ENCODE measurements at regions not wholly inside any gene's neighbourhood (a gene's known extent, or its start where the extent isn't known, plus 50 kb on each side); places are given as distances from the start of the nearest gene placed in this dataset.

- Mint-ChIP-seq H3K27me3 (ENCODE audit: insufficient read depth, low read depth, poor library complexity) (no peaks in the 10 kb centered on the region), H3K4me3 (no peak overlapping the region), H3K4me1 (no peaks in the 10 kb centered on the region), H3K9me3 (peaks cover 3% of the 10 kb centered on the region; the same call in 1 of the 3 replicates), H3K27ac (no peak overlapping the region), H3K36me3 (ENCODE audit: low read depth) (no peaks in the 10 kb centered on the region)
- Histone ChIP-seq H4K20me1 (replicated peaks; ENCODE audit: insufficient read depth) (no peaks in the 10 kb centered on the region), H3K36me3 (ENCODE audit: insufficient read depth) (no peaks in the 10 kb centered on the region), H3K4me3 (no peak overlapping the region), H3K27ac (ENCODE audit: low read depth) (no peak overlapping the region), H3K79me2 (replicated peaks; ENCODE audit: insufficient read depth) (no peaks in the 10 kb centered on the region), H3F3A (replicated peaks; ENCODE audit: low read depth) (no peaks in the 10 kb centered on the region), H3K27me3 (ENCODE audit: insufficient read depth) (no peaks in the 10 kb centered on the region), H2AFZ (no peak overlapping the region), H3K4me1 (ENCODE audit: insufficient read depth) (no peaks in the 10 kb centered on the region), H3K4me2 (no peak overlapping the region), H3K9me2 (ENCODE audit: insufficient read depth) (peaks cover 2% of the 10 kb centered on the region; the same call in 1 of the 2 replicates)
- TF ChIP-seq EZH2phosphoT487 (IDR thresholded peaks at IDR 0.05; ENCODE audit: unreplicated experiment) (no peak), CTCF (conservative IDR thresholded peaks at IDR 0.05; ENCODE audit: low read depth in 2 of 2) (no peak), ETS1 (IDR thresholded peaks at IDR 0.05) (no peak), EZH2 (IDR thresholded peaks at IDR 0.05; ENCODE audit: low read depth, unreplicated experiment) (no peak), JUNB (IDR thresholded peaks at IDR 0.05; ENCODE audit: unreplicated experiment) (no peak), ZNF331 (CRISPR knock-in tag; IDR thresholded peaks at IDR 0.05; ENCODE audit: low read depth) (no peak), NANOG (IDR thresholded peaks at IDR 0.05; ENCODE audit: borderline replicate concordance) (no peak), STAT1 (IDR thresholded peaks at IDR 0.05; ENCODE audit: unreplicated experiment) (no peak), POLR2AphosphoS5 (IDR thresholded peaks at IDR 0.05; ENCODE audit: low read depth) (no peak), CREB1 (CRISPR knock-in tag; IDR thresholded peaks at IDR 0.05; ENCODE audit: low read depth) (no peak), ZNF114 (CRISPR knock-in tag; IDR thresholded peaks at IDR 0.05) (no peak), ZNF462 (CRISPR knock-in tag; IDR thresholded peaks at IDR 0.05) (no peak)
- TF ChIP-seq, protein P1, sequence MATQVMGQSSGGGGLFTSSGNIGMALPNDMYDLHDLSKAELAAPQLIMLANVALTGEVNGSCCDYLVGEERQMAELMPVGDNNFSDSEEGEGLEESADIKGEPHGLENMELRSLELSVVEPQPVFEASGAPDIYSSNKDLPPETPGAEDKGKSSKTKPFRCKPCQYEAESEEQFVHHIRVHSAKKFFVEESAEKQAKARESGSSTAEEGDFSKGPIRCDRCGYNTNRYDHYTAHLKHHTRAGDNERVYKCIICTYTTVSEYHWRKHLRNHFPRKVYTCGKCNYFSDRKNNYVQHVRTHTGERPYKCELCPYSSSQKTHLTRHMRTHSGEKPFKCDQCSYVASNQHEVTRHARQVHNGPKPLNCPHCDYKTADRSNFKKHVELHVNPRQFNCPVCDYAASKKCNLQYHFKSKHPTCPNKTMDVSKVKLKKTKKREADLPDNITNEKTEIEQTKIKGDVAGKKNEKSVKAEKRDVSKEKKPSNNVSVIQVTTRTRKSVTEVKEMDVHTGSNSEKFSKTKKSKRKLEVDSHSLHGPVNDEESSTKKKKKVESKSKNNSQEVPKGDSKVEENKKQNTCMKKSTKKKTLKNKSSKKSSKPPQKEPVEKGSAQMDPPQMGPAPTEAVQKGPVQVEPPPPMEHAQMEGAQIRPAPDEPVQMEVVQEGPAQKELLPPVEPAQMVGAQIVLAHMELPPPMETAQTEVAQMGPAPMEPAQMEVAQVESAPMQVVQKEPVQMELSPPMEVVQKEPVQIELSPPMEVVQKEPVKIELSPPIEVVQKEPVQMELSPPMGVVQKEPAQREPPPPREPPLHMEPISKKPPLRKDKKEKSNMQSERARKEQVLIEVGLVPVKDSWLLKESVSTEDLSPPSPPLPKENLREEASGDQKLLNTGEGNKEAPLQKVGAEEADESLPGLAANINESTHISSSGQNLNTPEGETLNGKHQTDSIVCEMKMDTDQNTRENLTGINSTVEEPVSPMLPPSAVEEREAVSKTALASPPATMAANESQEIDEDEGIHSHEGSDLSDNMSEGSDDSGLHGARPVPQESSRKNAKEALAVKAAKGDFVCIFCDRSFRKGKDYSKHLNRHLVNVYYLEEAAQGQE (IDR thresholded peaks at IDR 0.05; ENCODE audit: unreplicated experiment) = no peak
- no peak for DNase-seq (ENCODE audit: low spot score)
- ATAC-seq = no peak
Observed at GRCh38 chr15:87387766-87388165, 868.8 kb downstream of the NTRK3 start.
